Liver (tissue), 3 donors: ENCODE measurements at regions not wholly inside any gene's neighbourhood (a gene's known extent, or its start where the extent isn't known, plus 50 kb on each side); places are given as distances from the start of the nearest gene placed in this dataset.

Experiments
- HNF4G ChIP-seq: IDR thresholded peaks from 2 replicates; pipeline ENCODE4 v1.6.1; 2016; ENCODE audit warnings: antibody characterized with exemption
- TF ChIP-seq, protein P1 (sequence below): fragments of 150-350 bp; IDR thresholded peaks from 2 replicates; pipeline ENCODE4 v1.5.1; 2017; ENCODE audit warnings: improper control_type of control experiment, low read depth, low read length; ENCODE audit not compliant: missing input control
- donor health status: healthy.
- donor health status: healthy.

DNA sequence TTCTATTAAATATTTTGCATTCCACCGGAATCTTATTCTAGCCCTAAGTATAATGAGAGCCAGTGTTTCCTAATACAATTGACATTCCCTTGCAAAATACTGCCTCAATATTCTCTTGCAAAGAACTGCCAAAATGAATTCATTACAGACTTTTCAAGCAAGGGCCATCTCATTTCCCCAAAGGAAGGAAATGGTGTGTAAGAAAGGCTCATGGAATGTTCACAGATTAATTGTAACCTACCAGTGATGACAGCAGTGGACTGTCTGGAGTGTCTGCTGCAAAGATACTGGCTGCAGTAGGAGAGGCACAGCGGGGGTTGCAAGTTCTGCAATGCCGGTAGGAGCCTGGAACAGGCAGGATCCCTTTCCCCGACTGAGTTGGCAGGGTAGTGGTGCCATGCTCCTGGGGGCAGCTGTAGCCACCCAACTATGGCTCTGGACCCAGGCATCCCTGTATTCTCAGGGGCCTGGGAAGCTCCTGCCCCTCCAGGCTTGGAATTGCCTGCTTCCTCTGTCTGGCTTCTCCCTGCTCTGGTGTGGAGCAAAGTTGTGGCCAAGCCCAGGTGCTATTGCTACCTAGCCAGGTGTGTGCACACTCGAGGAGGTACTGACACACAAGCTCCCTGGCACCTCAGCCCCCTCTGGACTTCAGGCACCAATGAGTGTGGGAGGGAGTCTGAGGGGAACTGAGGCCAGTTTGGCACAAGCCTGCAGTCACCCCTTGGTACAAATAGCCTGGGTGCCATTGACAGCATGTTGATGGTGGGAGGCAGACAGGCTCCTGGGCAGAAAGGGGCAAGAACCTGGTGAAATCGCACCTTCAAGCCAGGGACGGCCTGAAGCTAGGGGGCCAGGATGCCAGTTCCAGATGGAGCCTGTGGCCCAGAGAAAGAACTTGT, 1371.0 kb downstream of the KCNT2 start:
- TF ChIP-seq, protein P1, sequence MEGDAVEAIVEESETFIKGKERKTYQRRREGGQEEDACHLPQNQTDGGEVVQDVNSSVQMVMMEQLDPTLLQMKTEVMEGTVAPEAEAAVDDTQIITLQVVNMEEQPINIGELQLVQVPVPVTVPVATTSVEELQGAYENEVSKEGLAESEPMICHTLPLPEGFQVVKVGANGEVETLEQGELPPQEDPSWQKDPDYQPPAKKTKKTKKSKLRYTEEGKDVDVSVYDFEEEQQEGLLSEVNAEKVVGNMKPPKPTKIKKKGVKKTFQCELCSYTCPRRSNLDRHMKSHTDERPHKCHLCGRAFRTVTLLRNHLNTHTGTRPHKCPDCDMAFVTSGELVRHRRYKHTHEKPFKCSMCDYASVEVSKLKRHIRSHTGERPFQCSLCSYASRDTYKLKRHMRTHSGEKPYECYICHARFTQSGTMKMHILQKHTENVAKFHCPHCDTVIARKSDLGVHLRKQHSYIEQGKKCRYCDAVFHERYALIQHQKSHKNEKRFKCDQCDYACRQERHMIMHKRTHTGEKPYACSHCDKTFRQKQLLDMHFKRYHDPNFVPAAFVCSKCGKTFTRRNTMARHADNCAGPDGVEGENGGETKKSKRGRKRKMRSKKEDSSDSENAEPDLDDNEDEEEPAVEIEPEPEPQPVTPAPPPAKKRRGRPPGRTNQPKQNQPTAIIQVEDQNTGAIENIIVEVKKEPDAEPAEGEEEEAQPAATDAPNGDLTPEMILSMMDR, result no peak
- TF ChIP-seq HNF4G, result no peak
